NCI-H187 treated with DMSO at 0.1 percent for 48 hours (cell line): ENCODE measurements at regions not wholly inside any gene's neighbourhood (a gene's known extent, or its start where the extent isn't known, plus 50 kb on each side); places are given as distances from the start of the nearest gene placed in this dataset.
A peak's percentile ranks its signal among the peaks of the same experiment; 100 is the strongest.
"Not testable (repeated sequence)": the region's sequence is repeated elsewhere in the genome, so short reads cannot be mapped to it uniquely, and the experiment has no call there.

Experiments used
- DNase-seq: peaks from one replicate; lab custom pipeline; 2025; lab: John Stamatoyannopoulos, UW

GRCh38 chr5:36739751-36740221, 133.4 kb downstream of the SLC1A3 start:
- DNase-seq = peak; percentile 33

- DNase-seq = no peak
Observed at GRCh38 chr5:36740259-36740898, 134.0 kb downstream of the SLC1A3 start.

GRCh38 chr5:36741128-36741527, 134.7 kb downstream of the SLC1A3 start:
- no peak for DNase-seq

GRCh38 chr5:36743891-36744772, 132.4 kb upstream of the NIPBL start:
- no peak for DNase-seq

GRCh38 chr5:36744773-36745589, 131.6 kb upstream of the NIPBL start:
- peak; percentile 48 for DNase-seq

- not testable (repeated sequence) for DNase-seq
Observed at GRCh38 chr5:36747794-36748193, 128.8 kb upstream of the NIPBL start.

GRCh38 chr5:36751886-36752285, 124.7 kb upstream of the NIPBL start:
- no peak for DNase-seq

- DNase-seq = no peak
Observed at GRCh38 chr5:36755342-36755741, 121.2 kb upstream of the NIPBL start.

- no peak for DNase-seq
Observed at GRCh38 chr5:36755920-36756488, 120.6 kb upstream of the NIPBL start.

- DNase-seq = no peak
Observed at GRCh38 chr5:36756848-36757247, 119.7 kb upstream of the NIPBL start.

GRCh38 chr5:36759117-36759516, 117.5 kb upstream of the NIPBL start:
- no peak for DNase-seq

GRCh38 chr5:36763454-36763853, 113.1 kb upstream of the NIPBL start:
- peak; percentile 65 for DNase-seq

GRCh38 chr5:36765876-36766275, 110.7 kb upstream of the NIPBL start:
- no peak for DNase-seq

GRCh38 chr5:36766981-36767380, 109.6 kb upstream of the NIPBL start:
- DNase-seq = no peak

- no peak for DNase-seq
Observed at GRCh38 chr5:36768450-36768849, 108.1 kb upstream of the NIPBL start.

- DNase-seq = no peak
Observed at GRCh38 chr5:36769129-36769770, 107.3 kb upstream of the NIPBL start.

- no peak for DNase-seq
Observed at GRCh38 chr5:36770125-36770524, 106.4 kb upstream of the NIPBL start.

- peak; percentile 88 for DNase-seq
Observed at GRCh38 chr5:36772276-36773140, 104.1 kb upstream of the NIPBL start.

- no peak for DNase-seq
Observed at GRCh38 chr5:36777105-36777757, 99.3 kb upstream of the NIPBL start.

- DNase-seq = no peak
Observed at GRCh38 chr5:36778336-36778735, 98.2 kb upstream of the NIPBL start.
